HG03095 (cell line): ENCODE measurements at regions not wholly inside any gene's neighbourhood (a gene's known extent, or its start where the extent isn't known, plus 50 kb on each side); places are given as distances from the start of the nearest gene placed in this dataset.
"Not testable (repeated sequence)": the region's sequence is repeated elsewhere in the genome, so short reads cannot be mapped to it uniquely, and the experiment has no call there.

ENCODE experiments used
- ATAC-seq: cut with Tn5 transposase; IDR thresholded peaks from one replicate; pipeline ENCODE4 v1.9.1; 2021; ENCODE audit warnings: moderate library complexity; ENCODE audit not compliant: unreplicated experiment

DNA sequence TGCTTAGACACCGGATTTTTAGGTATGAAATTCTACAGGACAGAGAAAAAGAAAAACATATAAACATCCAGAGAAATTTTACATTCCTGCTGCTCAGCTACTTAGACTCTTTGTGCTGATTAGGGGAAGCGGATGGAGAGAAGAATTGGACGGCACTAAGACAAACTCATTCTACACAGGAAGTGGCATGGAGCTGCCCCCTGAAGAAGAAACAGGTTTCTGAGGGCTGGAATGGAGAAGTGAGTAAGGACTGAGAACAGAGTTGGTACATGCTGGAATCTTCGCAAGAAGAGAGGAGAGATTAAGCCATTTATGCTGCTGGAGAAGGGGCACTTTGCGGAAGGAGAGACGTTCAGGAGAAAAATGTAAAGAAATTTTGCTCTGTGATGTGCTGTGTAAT lies 253.0 kb upstream of the ERBB4 start:
- ATAC-seq = no peak

DNA sequence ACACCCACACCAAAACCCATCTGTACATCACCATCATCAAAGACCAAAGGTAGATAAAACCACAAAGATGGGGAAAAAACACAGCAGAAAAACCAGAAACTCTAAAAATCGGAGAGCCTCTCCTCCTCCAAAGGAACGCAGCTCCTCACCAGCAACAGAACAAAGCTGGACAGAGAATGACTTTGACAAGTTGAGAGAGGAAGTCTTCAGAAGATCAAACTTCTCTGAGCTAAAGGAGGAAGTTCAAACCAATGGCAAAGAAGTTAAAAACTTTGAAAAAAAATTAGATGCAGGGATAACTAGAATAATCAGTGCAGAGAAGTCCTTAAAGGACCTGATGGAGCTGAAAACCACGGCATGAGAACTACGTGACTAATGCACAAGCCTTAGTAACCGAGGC lies 247.5 kb upstream of the ERBB4 start:
- not testable (repeated sequence) for ATAC-seq

DNA sequence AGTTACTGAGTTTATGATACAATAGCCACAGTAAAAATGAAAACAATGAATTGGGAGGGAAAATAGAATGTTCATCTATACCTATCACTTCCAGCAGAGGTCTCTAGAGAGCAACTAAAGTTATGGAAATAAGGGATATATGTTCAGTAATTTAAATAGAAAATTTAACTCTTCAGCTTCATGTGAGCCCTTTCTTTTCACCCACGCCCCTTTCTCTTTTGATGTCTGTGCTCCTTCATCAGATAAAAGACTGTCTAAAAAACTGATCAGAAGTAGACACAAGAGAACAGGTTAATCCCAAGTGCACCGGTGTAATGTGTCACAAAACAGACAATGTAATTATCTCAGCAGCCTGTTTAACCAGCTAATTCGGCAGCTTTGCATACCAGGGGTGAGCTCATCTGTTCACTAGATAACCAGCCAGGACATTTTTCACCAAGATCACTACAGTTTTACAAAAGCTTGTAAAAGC lies 238.5 kb upstream of the ERBB4 start:
- peak; percentile 62 for ATAC-seq

DNA sequence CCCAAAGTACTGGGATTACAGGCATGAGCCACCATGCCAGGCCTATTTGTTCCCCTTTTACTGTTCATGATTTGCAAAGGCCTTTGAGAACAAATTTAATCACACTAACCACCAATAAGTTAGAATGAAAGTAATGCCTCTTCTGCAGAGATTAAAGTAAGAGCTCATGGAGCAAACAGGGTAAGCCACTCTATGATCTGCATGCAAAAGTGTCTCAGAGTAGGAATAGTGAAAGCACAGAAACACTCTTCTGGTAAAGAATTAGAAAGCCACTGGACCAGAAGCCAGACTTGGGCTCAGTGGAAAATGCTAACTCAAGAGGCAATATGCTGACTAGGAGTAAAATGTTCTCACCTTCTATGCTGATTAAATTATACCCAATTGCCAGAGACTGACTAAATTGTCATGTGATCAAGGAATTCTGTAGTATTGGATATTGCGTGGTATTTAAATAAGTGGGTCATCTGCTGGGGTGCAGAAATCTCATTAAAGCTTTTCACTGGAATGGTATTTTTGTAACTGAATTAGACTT lies 235.3 kb upstream of the ERBB4 start:
- no peak for ATAC-seq

DNA sequence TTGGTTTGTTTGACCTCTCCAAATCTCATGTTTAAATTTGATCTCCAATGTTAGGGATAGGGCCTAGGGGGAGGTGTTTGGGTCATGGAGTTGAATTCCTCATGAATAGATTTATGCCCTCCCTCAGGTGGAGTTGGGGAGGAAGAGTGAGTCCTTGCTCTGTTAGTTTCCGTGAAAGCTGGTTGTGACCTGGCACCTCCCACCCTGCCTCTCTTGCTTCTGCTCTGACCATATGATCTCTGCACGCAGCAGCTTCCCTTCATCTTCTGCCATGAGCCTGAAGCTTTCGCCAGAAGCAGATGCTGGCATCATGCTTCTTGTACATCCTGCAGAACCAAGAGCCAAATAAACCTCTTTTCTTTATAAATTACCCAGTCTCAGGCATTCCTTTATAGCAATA lies 231.6 kb upstream of the ERBB4 start:
- ATAC-seq = no peak

DNA sequence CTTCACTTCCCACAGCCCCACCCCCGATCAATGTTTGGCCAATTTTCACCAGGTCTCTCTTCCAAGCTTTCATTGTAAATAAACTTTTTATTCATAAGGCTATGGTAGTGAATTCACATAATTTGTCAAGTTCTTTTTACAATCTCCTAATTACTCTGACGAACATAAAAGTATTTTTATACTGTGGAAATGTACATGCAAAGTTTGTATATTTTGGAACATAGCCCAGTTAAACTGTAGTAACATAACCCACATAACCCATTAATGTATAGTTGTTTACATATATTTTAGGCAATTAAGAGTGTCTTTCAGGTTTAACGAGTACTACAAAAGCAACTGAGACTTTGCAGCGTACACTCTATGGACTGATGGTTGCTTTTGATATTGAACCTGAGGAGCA lies 228.3 kb upstream of the ERBB4 start:
- ATAC-seq = no peak

DNA sequence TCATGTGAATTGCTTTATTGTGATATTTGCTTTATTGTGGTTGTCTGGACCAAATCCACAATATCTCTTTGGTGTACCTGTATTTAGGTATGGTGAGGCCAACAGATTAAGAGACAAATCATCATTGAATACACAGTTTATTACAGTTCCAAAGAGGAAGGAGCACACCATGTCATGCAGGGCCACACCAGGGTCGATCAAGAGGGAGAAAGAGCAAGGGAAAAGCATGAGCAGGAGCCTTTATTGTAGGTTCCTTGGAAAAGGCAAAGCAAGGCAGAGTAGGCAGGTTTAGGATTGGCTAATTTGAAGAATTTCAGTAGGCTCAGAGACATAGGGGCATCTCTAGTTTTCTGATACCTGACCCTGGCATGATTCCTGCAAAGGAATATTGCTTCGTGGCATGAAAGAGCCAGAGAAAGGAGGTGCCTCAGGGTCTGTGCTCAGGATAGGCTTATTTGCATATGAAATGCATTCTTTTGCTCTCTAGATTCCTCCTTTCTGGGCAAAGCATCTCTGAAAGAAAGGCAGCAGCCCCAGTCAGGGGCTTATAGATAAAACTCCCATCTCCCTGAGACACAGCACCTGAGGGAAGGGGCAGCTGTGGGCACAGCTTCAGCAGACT lies 214.2 kb upstream of the ERBB4 start:
- ATAC-seq = no peak

DNA sequence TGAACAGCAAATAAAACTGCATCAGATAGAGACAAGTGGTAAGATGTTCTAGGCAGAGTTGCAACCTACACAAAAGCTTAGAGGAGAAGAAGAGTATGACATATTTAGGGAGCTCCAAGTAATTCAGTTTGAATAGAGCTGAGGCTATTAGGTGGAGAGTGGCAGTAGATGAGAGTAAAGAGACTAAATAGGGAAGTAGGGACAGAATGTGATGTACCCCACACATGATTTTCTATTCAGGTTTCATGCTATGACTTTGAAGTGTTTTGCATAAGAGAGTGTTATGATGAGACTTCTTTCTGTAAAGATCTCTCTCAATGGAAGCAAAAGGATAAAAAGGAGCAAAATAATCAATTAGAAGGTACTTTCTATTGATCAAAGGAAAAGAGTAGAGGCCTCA lies 206.8 kb upstream of the ERBB4 start:
- ATAC-seq = peak; percentile 89

DNA sequence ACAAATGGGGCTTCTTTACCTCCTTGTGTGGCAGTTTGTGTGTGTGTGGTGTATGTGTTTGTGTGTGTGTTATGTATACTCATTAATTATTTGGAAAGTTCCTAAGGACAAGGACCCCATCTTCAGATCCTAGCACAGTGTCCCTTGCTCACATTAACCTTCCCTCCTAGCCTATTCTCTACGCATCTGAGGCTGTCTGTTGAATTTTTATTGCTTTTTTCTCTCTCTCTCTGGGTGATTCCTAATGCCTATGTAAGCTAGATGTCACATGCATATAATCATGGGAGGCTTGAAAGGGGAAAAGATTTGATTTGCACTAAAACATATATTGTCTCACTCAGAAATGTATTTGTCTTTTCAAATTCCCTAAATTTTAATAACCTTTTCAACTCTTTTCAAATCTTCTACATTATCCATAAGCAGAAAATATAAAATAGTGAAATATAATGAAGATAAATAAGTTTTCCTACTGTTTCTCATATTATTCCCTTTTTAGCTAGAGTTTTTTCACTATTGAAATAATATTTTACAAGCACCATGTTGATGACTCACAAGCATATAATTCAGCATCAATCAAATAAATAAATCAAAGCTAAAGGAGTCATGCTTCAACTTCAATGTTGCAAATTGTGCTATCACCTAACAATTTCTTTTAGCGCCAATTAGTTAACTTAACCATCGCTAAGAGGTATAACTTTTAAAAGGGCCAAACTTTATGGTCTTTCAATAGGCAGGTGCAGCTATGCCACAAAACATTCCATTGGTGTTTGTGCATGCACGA lies 199.0 kb upstream of the ERBB4 start:
- ATAC-seq = no peak

DNA sequence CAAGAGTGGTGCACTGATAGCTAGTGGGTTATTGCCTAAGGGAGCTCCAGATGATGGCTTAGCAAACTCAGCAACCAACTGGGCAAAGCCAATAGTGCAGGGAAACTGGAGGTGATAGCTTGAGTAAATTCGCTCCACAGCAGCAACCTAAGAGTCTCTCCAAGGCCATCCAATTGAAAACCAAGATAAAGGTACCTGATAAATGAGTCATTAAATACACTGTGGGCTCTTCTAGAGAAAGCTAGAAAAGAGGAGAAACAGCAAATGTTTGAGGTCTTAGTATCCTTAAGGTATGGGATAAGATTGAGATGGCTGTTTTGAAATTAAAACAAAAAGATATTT lies 197.8 kb upstream of the ERBB4 start:
- ATAC-seq = no peak

DNA sequence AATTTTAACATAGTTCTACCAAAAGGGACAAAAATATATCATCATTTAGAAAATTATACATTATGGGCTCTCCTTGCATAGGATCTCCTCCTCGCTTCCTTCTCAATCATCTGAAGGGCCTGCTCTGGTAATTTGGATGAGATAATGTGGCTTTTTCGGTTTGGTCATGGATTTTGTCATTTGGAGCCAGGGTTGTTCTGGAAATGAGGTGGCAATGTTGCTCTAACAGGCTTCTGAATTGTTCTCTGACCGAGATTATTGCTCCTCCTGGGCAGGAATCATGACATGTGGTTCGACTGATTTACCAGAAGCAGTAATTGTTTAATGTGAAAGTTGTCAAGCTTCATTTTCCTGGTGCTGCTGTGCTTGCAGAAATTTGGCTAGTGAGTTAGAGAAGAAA lies 194.7 kb upstream of the ERBB4 start:
- no peak for ATAC-seq

DNA sequence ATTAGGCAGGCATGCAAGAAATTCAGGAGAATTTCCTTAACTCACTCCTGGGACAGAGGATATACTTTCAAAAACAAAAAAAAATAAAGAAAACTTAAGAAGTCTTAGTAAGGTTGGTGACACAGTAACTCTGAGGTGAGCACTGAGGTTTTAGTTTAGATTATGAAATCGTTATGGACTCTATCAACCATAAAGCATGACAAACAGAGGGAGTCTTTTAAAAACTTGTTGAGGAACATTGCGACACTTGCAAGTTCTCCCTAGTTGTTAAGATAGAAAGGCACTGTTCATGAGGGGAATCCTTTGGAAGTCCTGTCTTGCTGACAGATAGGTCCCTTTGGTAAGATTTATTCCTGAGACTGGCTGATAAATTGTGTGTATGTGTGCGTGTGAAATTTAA lies 194.3 kb upstream of the ERBB4 start:
- no peak for ATAC-seq

DNA sequence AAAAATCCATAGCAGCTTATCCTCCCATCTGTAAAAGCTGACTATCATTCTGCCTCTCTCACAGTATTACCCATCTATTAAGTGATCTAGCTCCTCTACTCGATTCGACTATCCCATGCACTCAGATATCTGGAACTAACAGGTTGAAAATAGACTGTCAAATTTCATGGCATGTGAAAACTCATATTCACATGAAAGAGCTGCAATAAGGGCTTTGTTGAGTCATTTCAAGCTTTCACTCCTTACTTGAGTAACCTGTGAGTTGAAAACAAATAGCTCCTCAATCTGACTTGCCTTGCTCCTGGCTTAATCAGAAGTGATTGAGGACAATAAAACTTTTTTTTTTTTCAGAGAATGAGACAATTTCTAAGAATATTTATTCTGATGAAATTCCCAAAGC lies 192.4 kb upstream of the ERBB4 start:
- ATAC-seq = peak; percentile 83

DNA sequence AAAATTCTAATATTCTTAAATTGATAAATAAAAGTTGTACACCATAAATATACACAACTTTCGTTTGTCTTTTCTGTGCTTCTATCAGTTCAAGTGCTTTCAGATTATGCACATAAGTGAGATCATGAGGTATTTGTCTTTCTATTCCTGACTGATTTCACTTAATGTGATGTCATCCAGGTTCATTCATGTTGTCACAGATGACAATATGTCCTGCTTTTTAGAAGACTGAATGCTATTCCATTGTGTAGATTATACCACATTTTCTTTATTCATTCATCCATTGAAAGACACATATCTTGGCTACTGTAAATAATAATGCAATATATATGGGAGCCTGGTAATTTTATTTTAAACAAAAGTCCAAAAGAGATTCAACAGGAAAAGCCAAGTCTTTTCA lies 190.1 kb upstream of the ERBB4 start:
- no peak for ATAC-seq

DNA sequence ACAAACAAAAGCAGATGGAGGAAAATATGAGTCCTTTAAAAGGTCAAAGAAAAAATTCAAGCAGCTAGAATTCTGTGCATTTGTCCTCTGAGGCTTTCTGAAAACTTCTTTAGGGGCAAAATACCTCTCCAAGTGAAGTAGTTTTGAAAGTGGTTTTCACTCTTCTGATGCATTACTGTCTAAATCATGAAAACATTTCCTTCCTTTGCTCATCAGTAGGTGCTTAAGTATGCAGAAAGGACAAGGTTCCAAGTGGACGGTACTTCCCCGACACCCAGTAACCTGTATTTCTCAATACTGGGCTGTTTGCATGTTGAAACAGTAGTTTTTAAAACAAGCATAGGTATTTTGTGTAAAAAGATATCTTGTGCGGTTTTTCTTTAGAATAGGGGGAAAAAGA lies 189.1 kb upstream of the ERBB4 start:
- peak; percentile 61 for ATAC-seq

DNA sequence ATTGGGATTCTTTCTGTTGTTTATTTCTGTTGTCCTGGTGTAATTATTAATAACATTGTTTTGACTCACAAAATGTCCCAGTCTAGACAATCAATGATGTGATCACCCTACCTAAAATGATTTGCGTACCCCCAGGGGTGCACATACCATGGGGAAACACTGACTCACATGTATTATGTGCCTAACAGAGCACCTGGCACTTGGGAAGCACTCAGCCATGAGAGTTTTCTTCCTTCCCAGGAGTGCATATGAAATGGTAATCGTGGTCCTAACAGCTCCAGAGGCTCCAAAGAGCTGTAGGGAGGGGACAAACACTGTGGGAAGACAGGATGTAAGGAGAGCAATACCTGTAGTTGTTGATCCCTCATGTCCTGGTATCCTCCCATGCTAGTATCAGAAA lies 187.8 kb upstream of the ERBB4 start:
- no peak for ATAC-seq

DNA sequence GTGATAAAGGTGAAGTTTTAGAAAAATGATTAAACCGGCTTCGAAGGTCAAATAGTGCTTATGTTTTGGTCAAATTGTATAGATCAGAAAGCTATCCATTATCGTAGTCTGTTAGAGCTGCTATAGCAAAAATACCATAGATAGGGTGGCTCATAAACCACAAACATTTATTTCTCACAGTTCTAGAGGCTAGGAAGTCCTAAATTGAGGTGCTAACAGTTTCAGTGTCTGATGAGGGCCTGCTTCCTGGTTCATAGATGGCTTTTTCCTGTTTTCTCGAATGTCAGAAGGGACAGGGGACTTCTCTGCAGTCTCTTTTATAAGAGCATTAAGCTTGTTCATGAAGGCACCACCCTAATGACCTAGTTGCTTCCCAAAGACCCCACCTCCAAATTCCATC lies 186.6 kb upstream of the ERBB4 start:
- no peak for ATAC-seq

DNA sequence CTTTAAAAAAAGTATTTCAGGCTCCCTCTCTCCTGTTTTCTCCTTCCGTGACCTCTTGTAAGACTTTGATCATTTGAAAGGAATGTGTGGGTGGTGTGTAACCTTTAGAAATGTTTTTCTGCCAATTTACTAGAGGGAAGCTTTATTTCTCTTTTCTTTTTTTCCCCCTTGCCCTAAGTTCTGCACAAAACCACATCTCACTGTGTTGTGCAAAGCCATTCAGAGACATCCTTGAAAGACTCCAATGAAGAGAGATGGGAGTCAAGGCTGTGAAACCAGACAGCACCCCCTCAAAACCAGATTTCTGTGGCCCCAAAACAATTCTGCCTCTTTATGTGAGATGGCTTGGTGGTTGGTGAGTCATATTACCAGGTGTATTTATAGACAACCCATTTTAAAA lies 184.6 kb upstream of the ERBB4 start:
- no peak for ATAC-seq

DNA sequence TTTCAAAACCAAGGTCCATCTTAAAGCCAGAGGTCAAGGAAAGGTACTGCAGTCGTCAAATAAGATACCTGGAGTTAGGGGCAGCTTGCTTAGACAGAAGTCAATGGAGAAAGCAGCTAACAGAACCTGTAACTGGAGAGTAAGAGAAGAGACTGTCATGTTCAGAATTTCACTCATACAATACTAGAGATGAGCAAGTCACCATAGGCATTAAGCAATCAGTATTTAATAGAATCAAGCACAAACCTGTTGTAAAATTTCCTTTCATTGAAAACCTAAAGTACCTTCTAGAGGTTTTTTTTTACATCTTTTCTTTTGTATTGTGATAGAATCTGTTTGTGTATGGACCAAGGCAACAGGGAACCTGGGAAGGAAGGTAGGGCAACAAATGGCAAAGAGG lies 183.4 kb upstream of the ERBB4 start:
- ATAC-seq = no peak

DNA sequence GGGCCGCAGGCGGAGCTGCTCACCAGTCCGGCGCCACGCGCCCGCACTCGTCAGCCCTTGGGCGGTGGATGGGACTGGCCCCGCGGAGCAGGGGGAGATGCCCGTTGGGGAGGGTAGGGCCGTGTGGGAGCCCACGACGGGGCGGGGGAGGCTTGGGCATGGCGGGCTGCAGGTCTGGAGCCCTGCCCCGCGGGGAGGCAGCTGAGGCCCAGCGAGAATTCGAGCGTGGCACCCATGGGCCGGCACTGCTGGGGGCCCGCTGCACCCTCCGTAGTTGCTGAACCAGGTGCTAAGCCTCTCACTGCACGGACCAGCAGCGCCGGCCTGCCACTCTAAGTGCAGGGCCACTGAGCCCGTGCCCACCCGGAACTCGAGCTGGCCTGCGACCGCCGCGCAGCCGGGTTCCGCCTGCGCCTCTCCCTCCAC lies 182.4 kb upstream of the ERBB4 start:
- ATAC-seq = no peak

DNA sequence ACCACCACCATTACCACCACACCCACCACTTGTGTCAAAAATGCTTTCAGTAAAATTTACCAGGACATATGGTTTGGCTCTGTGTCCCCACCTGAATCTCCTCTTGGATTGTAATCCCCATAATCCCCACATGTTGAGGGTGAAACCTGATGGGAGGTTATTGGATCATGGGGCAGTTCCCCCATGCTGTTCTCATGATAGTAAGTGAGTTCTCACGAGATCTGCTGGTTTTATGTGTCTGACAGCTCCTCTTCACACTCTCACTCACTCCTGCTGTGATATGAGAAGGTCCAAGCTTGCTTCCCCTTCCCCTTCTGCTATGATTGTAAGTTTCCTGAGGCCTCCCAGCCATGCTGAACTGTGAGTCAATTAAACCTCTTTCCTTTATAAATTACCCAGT lies 176.8 kb upstream of the ERBB4 start:
- ATAC-seq = not testable (repeated sequence)

DNA sequence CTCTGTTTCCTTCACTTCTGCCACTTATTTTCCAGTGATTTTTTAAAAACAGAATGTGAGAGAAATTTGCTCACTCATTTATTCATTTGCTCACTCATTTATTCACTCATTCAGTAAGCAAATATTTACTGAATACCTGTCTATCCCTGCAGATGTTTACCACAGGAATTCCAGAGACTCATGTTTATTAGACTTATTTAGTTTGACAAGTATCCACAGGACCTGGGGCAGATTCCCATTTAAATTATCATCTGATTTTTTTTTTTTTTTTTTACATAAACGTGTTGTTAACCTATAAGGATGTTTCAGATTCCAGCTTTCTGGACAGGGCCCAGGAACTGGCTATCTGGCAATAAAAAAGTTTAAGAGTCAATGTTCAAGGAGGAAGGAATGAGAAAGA lies 175.1 kb upstream of the ERBB4 start:
- no peak for ATAC-seq

DNA sequence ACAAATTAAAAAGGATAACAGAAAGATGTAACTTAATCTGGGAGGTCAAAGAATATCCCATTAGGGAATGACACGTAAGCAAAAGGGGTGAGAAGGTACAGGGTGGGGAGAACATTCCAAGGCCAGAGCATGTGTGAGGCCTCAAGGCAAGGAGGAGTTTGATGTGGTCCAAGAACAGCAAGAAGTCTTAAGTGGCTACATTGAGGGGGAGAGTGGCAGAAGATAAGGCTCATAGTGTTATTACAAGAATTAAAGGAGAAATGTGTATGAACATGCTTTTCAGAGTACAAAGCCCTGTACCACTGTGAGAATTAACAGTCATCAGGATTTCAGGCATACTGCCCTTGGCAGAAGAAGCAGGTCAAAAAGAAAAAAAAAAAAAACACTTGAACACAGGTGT lies 174.4 kb upstream of the ERBB4 start:
- no peak for ATAC-seq
